Fibroblast of lung (primary cell): ENCODE measurements at regions not wholly inside any gene's neighbourhood (a gene's known extent, or its start where the extent isn't known, plus 50 kb on each side); places are given as distances from the start of the nearest gene placed in this dataset.

Source experiments
- CTCF ChIP-seq, 2 donors: IDR thresholded peaks in 1 of 2; conservative IDR thresholded peaks in 1 of 2; 1 replicate in 1 of 2; 2 replicates in 1 of 2; pipeline ENCODE4 v1.5.1; 2011 to 2012; ENCODE audit warnings: low read length in 2 of 2, control low read depth in 1 of 2, inconsistent platforms in 1 of 2, low read depth in 1 of 2, mild to moderate bottlenecking in 1 of 2
- EZH2 ChIP-seq: IDR thresholded peaks from 2 replicates; pipeline ENCODE4 v1.5.1; 2012; ENCODE audit warnings: low read length, control low read depth, mild to moderate bottlenecking; ENCODE audit errors: missing control alignments

GRCh38 chr2:217410681-217410960 is 550.8 kb upstream of the TNP1 start:
- no peak for TF ChIP-seq CTCF (conservative IDR thresholded peaks at IDR 0.05 in 1 of 2, IDR thresholded peaks at IDR 0.05 in 1 of 2; ENCODE audit: low read depth in 1 of 2, low read length in 2 of 2)
- no peak for TF ChIP-seq EZH2
